Smooth muscle cell (in vitro differentiated cells): ENCODE measurements at regions not wholly inside any gene's neighbourhood (a gene's known extent, or its start where the extent isn't known, plus 50 kb on each side); places are given as distances from the start of the nearest gene placed in this dataset.

Experiments used
- DNase-seq: peaks from one replicate; lab custom pipeline; 2025; ENCODE audit not compliant: unreplicated experiment; lab: John Stamatoyannopoulos, UW
- H2AFZ ChIP-seq: fragments of 200-600 bp; sonication (generic); 2 replicates; pipeline ENCODE4 v1.6.0; 2016; ENCODE audit warnings: antibody characterized with exemption, low read depth, mild to moderate bottlenecking
- H3F3A ChIP-seq: fragments of 200-600 bp; sonication (generic); 2 replicates; pipeline ENCODE4 v1.6.0; 2017; ENCODE audit warnings: antibody characterized with exemption, low read depth
- H3K27ac ChIP-seq: fragments of 200-600 bp; sonication (generic); 2 replicates; pipeline ENCODE4 v1.5.1; 2016; ENCODE audit warnings: low read depth, mild to moderate bottlenecking
- H3K27me3 ChIP-seq: fragments of 200-600 bp; sonication (generic); 2 replicates; pipeline ENCODE4 v1.6.1; 2016; ENCODE audit warnings: low read depth, mild to moderate bottlenecking
- H3K36me3 ChIP-seq: fragments of 200-600 bp; sonication (generic); 2 replicates; pipeline ENCODE4 v1.5.1; 2016; ENCODE audit warnings: low read depth
- H3K4me1 ChIP-seq: fragments of 200-600 bp; sonication (generic); 2 replicates; pipeline ENCODE4 v1.5.1; 2016; ENCODE audit warnings: low read depth
- H3K4me2 ChIP-seq: fragments of 200-600 bp; sonication (generic); 2 replicates; pipeline ENCODE4 v1.6.0; 2016; ENCODE audit warnings: mild to moderate bottlenecking
- H3K4me3 ChIP-seq: fragments of 200-600 bp; sonication (generic); 2 replicates; pipeline ENCODE4 v1.5.1; 2016; ENCODE audit warnings: mild to moderate bottlenecking
- H3K79me2 ChIP-seq: fragments of 200-600 bp; sonication (generic); 2 replicates; pipeline ENCODE4 v1.6.0; 2016; ENCODE audit warnings: low read depth, mild to moderate bottlenecking
- H3K9ac ChIP-seq: fragments of 200-600 bp; sonication (generic); 2 replicates; pipeline ENCODE4 v1.6.0; 2016; ENCODE audit warnings: low read depth
- H3K9me3 ChIP-seq: fragments of 200-600 bp; sonication (generic); replicated peaks from 2 replicates; pipeline ENCODE4 v1.5.1; 2016; ENCODE audit warnings: low read depth
- H4K20me1 ChIP-seq: fragments of 200-600 bp; sonication (generic); 2 replicates; pipeline ENCODE4 v1.6.0; 2016; ENCODE audit warnings: low read depth
- CTCF ChIP-seq: fragments of 200-600 bp; sonication (generic); IDR thresholded peaks from 2 replicates; pipeline ENCODE4 v1.5.1; 2017; ENCODE audit warnings: borderline replicate concordance, mild to moderate bottlenecking, antibody characterized with exemption; ENCODE audit not compliant: insufficient read depth, poor library complexity, severe bottlenecking
- WGBS: methylation state at CpG from one replicate; pipeline ENCODE4 v1.1.7; 2016; ENCODE audit warnings: low lambda C conversion rate; 5-methylcytosine and 5-hydroxymethylcytosine counted together

- Histone ChIP-seq H3K27me3 (no peaks in the 10 kb centered on the region), H3K9me3 (no peaks in the 10 kb centered on the region), H2AFZ (no peak overlapping the region), H3K27ac (no peak overlapping the region), H3K4me3 (no peak overlapping the region), H3F3A (no peaks in the 10 kb centered on the region), H3K9ac (no peak overlapping the region), H3K36me3 (no peaks in the 10 kb centered on the region), H3K4me2 (no peak overlapping the region), H3K4me1 (no peaks in the 10 kb centered on the region), H3K79me2 (no peaks in the 10 kb centered on the region), H4K20me1 (no peaks in the 10 kb centered on the region)
- WGBS, result 58% methylated on average over 2 of the region's 2 CpGs
- no peak for DNase-seq
- no peak for TF ChIP-seq CTCF
Observed at GRCh38 chr13:72132075-72132474, 265.1 kb upstream of the DACH1 start.

- Histone ChIP-seq H3K4me3 (no peak overlapping the region), H4K20me1 (no peaks in the 10 kb centered on the region), H3K36me3 (no peaks in the 10 kb centered on the region), H3K4me2 (no peak overlapping the region), H3K27ac (no peak overlapping the region), H3K9ac (no peak overlapping the region), H3K27me3 (no peaks in the 10 kb centered on the region), H2AFZ (no peak overlapping the region), H3F3A (no peaks in the 10 kb centered on the region), H3K79me2 (no peaks in the 10 kb centered on the region), H3K9me3 (no peaks in the 10 kb centered on the region), H3K4me1 (no peaks in the 10 kb centered on the region)
- WGBS, result 70% methylated on average over 3 of the region's 3 CpGs
- no peak for DNase-seq
- no peak for TF ChIP-seq CTCF
Observed at GRCh38 chr13:72129117-72129516, 262.1 kb upstream of the DACH1 start.

DNA sequence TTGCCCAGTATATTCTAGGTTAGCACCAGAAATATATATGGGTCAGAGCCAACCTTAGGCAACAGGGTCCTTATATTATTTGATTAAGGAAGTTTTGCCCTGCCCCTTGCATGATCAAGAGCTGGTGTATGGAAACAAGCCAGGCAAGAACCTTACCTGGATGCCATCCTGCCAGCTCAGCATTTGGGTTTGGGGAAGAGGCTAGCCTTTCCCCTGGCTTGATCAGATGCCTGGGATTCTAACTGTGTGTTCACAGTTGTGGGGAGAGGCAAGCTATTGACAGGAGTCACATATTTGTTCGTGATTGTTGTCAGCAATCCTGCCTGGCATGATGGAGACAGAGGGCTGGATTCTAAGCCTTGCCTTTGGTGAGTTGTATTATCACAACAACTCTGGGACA lies 260.0 kb upstream of the DACH1 start:
- DNase-seq, result no peak
- Histone ChIP-seq H3K79me2 (no peaks in the 10 kb centered on the region), H3K4me2 (no peak overlapping the region), H2AFZ (no peak overlapping the region), H3K9me3 (no peaks in the 10 kb centered on the region), H3K36me3 (no peaks in the 10 kb centered on the region), H3K27ac (no peak overlapping the region), H4K20me1 (no peaks in the 10 kb centered on the region), H3K4me3 (no peak overlapping the region), H3K4me1 (peaks cover 9% of the 10 kb centered on the region), H3K9ac (no peak overlapping the region), H3F3A (no peaks in the 10 kb centered on the region), H3K27me3 (no peaks in the 10 kb centered on the region)
- no peak for TF ChIP-seq CTCF
- WGBS, result 65% methylated on average over 1 of the region's 1 CpG

GRCh38 chr13:72126424-72126823 lies 259.4 kb upstream of the DACH1 start:
- WGBS, result 69% methylated on average over 2 of the region's 2 CpGs
- H3F3A ChIP-seq, result no peaks in the 10 kb centered on the region
- no peaks in the 10 kb centered on the region for H3K27me3 ChIP-seq
- no peak overlapping the region for H3K4me3 ChIP-seq
- H3K9me3 ChIP-seq, result no peaks in the 10 kb centered on the region
- H3K36me3 ChIP-seq, result no peaks in the 10 kb centered on the region
- no peak overlapping the region for H3K9ac ChIP-seq
- H3K27ac ChIP-seq, result no peak overlapping the region
- TF ChIP-seq CTCF, result no peak
- H4K20me1 ChIP-seq, result no peaks in the 10 kb centered on the region
- DNase-seq, result no peak
- H2AFZ ChIP-seq, result no peak overlapping the region
- peaks cover 13% of the 10 kb centered on the region for H3K4me1 ChIP-seq
- H3K79me2 ChIP-seq, result no peaks in the 10 kb centered on the region
- H3K4me2 ChIP-seq, result no peak overlapping the region
